Thyroid gland (tissue), 4 donors: ENCODE measurements at regions not wholly inside any gene's neighbourhood (a gene's known extent, or its start where the extent isn't known, plus 50 kb on each side); places are given as distances from the start of the nearest gene placed in this dataset.

Experiments
- DNase-seq, 2 donors: peaks; one replicate each; pipeline ENCODE4 v3.0.0-alpha.2; 2019
- H3K27ac ChIP-seq, 3 donors: fragments of 200-600 bp; sonication (generic); 1 replicate in 2 of 3; 2 replicates in 1 of 3; pipeline ENCODE4 v1.5.1; 2016 to 2019; ENCODE audit warnings: mild to moderate bottlenecking in 1 of 3, moderate library complexity in 1 of 3
- H3K27me3 ChIP-seq: fragments of 200-600 bp; sonication (generic); one replicate; pipeline ENCODE4 v1.5.1; 2019
- H3K36me3 ChIP-seq, 2 donors: fragments of 200-600 bp; sonication (generic); one replicate each; pipeline ENCODE4 v1.5.1; 2016 to 2019
- H3K4me1 ChIP-seq, 2 donors: fragments of 200-600 bp; sonication (generic); one replicate each; pipeline ENCODE4 v1.5.1; 2017 to 2019
- H3K4me3 ChIP-seq, 3 donors: fragments of 200-600 bp; sonication (generic); replicated peaks in 1 of 3; 1 replicate in 2 of 3; 2 replicates in 1 of 3; pipeline ENCODE4 v1.5.1; 2016; ENCODE audit warnings: mild to moderate bottlenecking in 1 of 3
- H3K9me3 ChIP-seq: fragments of 200-600 bp; sonication (generic); one replicate; pipeline ENCODE4 v1.5.1; 2017
- CTCF ChIP-seq, 6 experiments: fragments of 200-600 bp in 3 of 6; fragments of 450-650 bp in 3 of 6; sonication (generic) in 3 of 6; IDR thresholded peaks; one replicate each; pipeline ENCODE4 v1.5.1; 2016 to 2019; ENCODE audit warnings: antibody characterized with exemption in 6 of 6, mild to moderate bottlenecking in 2 of 6, inconsistent platforms in 1 of 6, moderate library complexity in 1 of 6
- POLR2A ChIP-seq, 2 donors: fragments of 450-650 bp; IDR thresholded peaks; one replicate each; pipeline ENCODE4 v1.6.1; 2017; ENCODE audit warnings: antibody characterized with exemption in 2 of 2, mild to moderate bottlenecking in 2 of 2, moderate library complexity in 1 of 2
- WGBS, 2 donors: methylation state at CpG; one replicate each; pipeline ENCODE4 v1.1.5; 2017; 5-methylcytosine and 5-hydroxymethylcytosine counted together
- intact Hi-C: fragments of 100-400 bp; cut with DNase I; formaldehyde crosslinking; loops from one replicate; pipeline ENCODE4 v1.15.1; 2023

GRCh38 chr3:181631901-181632300, 79.8 kb upstream of the SOX2 start:
- Histone ChIP-seq H3K36me3 (no peaks in the 10 kb centered on the region), H3K27ac (no peak overlapping the region), H3K9me3 (no peaks in the 10 kb centered on the region), H3K4me1 (peaks cover 0 to 1% of the 10 kb centered on the region in 2 donors), H3K4me3 (no peak overlapping the region), H3K27me3 (no peaks in the 10 kb centered on the region)
- TF ChIP-seq POLR2A (IDR thresholded peaks at IDR 0.05) (no peak), CTCF (IDR thresholded peaks at IDR 0.05) (no peak)
- WGBS, 2 donors: 69 to 84% methylated on average over 3 of the region's 3 CpGs
- DNase-seq: no peak
- intact Hi-C loops: no loop called here

- Histone ChIP-seq H3K4me3 (no peak overlapping the region), H3K27ac (no peak overlapping the region), H3K9me3 (no peaks in the 10 kb centered on the region)
These were observed 80.9 kb upstream of the SOX2 start for GRCh38 chr3:181630853-181631252.

GRCh38 chr3:181629711-181630110, 82.0 kb upstream of the SOX2 start:
- no peak overlapping the region for H3K27ac ChIP-seq
- WGBS, 2 donors: 73 to 75% methylated on average over 3 of the region's 3 CpGs
- no peaks in the 10 kb centered on the region for H3K27me3 ChIP-seq
- DNase-seq: no peak
- H3K9me3 ChIP-seq: no peaks in the 10 kb centered on the region
- H3K4me3 ChIP-seq: no peak overlapping the region
- intact Hi-C loops: no loop called here
- peaks cover 0 to 3% of the 10 kb centered on the region in 2 donors for H3K4me1 ChIP-seq
- H3K36me3 ChIP-seq: no peaks in the 10 kb centered on the region
- TF ChIP-seq POLR2A (IDR thresholded peaks at IDR 0.05) (no peak), CTCF (IDR thresholded peaks at IDR 0.05) (no peak)

More at GRCh38 chr3:181630853-181631252, 80.9 kb upstream of the SOX2 start:
- Histone ChIP-seq H3K27me3 (no peaks in the 10 kb centered on the region), H3K4me1 (no peaks in the 10 kb centered on the region), H3K36me3 (no peaks in the 10 kb centered on the region)
- TF ChIP-seq POLR2A (IDR thresholded peaks at IDR 0.05) (no peak), CTCF (IDR thresholded peaks at IDR 0.05) (no peak)
- DNase-seq: no peak
- intact Hi-C loops: no loop called here

- H3K27me3 ChIP-seq: no peaks in the 10 kb centered on the region
- H3K9me3 ChIP-seq: no peaks in the 10 kb centered on the region
- no peak overlapping the region for H3K27ac ChIP-seq
- no peaks in the 10 kb centered on the region for H3K36me3 ChIP-seq
- 84 to 86% methylated on average over 1 of the region's 1 CpG for WGBS, 2 donors
- TF ChIP-seq POLR2A (IDR thresholded peaks at IDR 0.05) (no peak), CTCF (IDR thresholded peaks at IDR 0.05) (no peak)
- H3K4me1 ChIP-seq: peaks cover 1 to 9% of the 10 kb centered on the region in 2 donors
- no peak overlapping the region for H3K4me3 ChIP-seq
- no peak for DNase-seq
- intact Hi-C loops: no loop called here
These were observed 82.7 kb upstream of the SOX2 start for GRCh38 chr3:181629029-181629428.

GRCh38 chr3:181628384-181628783, 83.3 kb upstream of the SOX2 start:
- intact Hi-C loops: no loop called here
- Histone ChIP-seq H3K4me1 (peaks cover 5 to 16% of the 10 kb centered on the region in 2 donors), H3K36me3 (no peaks in the 10 kb centered on the region), H3K4me3 (no peak overlapping the region), H3K27me3 (no peaks in the 10 kb centered on the region), H3K9me3 (no peaks in the 10 kb centered on the region), H3K27ac (no peak overlapping the region)
- TF ChIP-seq CTCF (IDR thresholded peaks at IDR 0.05): no peak
- TF ChIP-seq POLR2A (IDR thresholded peaks at IDR 0.05): no peak
- DNase-seq: no peak
